NCI-H1417 (cell line): ENCODE measurements at regions not wholly inside any gene's neighbourhood (a gene's known extent, or its start where the extent isn't known, plus 50 kb on each side); places are given as distances from the start of the nearest gene placed in this dataset.

Experiments used
- DNase-seq, 3 experiments: peaks; one replicate each; lab custom pipeline; 2025; lab: John Stamatoyannopoulos, UW

- no peak for DNase-seq
Measured at GRCh38 chr13:47121092-47121763, 224.4 kb upstream of the HTR2A start.

- DNase-seq, result no peak
Measured at GRCh38 chr13:47120282-47120681, 223.4 kb upstream of the HTR2A start.

- no peak for DNase-seq
Measured at GRCh38 chr13:47119575-47120235, 222.9 kb upstream of the HTR2A start.

- no peak for DNase-seq
Measured at GRCh38 chr13:47117268-47117667, 220.4 kb upstream of the HTR2A start.

- DNase-seq, result no peak
Measured at GRCh38 chr13:47114030-47114429, 217.2 kb upstream of the HTR2A start.

GRCh38 chr13:47112903-47113299 is 216.0 kb upstream of the HTR2A start:
- no peak for DNase-seq

GRCh38 chr13:47112205-47112902 is 215.5 kb upstream of the HTR2A start:
- no peak for DNase-seq

- no peak for DNase-seq
Measured at GRCh38 chr13:47111499-47111898, 214.6 kb upstream of the HTR2A start.

- no peak for DNase-seq
Measured at GRCh38 chr13:47110833-47111240, 214.0 kb upstream of the HTR2A start.

- no peak for DNase-seq
Measured at GRCh38 chr13:47110141-47110540, 213.3 kb upstream of the HTR2A start.

- DNase-seq, result no peak
Measured at GRCh38 chr13:47109028-47109427, 212.2 kb upstream of the HTR2A start.

- no peak for DNase-seq
Measured at GRCh38 chr13:47100214-47100853, 203.5 kb upstream of the HTR2A start.

GRCh38 chr13:47094734-47095434 is 198.0 kb upstream of the HTR2A start:
- no peak for DNase-seq

GRCh38 chr13:47092202-47092601 is 195.3 kb upstream of the HTR2A start:
- DNase-seq, result no peak

GRCh38 chr13:47087841-47088240 is 191.0 kb upstream of the HTR2A start:
- no peak for DNase-seq

- no peak for DNase-seq
Measured at GRCh38 chr13:47087241-47087640, 190.4 kb upstream of the HTR2A start.

- no peak for DNase-seq
Measured at GRCh38 chr13:47085346-47085745, 188.5 kb upstream of the HTR2A start.

GRCh38 chr13:47081850-47082249 is 185.0 kb upstream of the HTR2A start:
- no peak for DNase-seq

- no peak for DNase-seq
Measured at GRCh38 chr13:47081246-47081645, 184.4 kb upstream of the HTR2A start.

GRCh38 chr13:47080621-47081020 is 183.8 kb upstream of the HTR2A start:
- DNase-seq, result no peak

- no peak for DNase-seq
Measured at GRCh38 chr13:47076500-47076899, 179.6 kb upstream of the HTR2A start.

GRCh38 chr13:47069133-47069532 is 172.3 kb upstream of the HTR2A start:
- DNase-seq, result no peak
